Kasumi-1 (cell line): ENCODE measurements at regions not wholly inside any gene's neighbourhood (a gene's known extent, or its start where the extent isn't known, plus 50 kb on each side); places are given as distances from the start of the nearest gene placed in this dataset.
"Not testable (repeated sequence)": the region's sequence is repeated elsewhere in the genome, so short reads cannot be mapped to it uniquely, and the experiment has no call there.

Experiments used
- DNase-seq, 2 experiments: peaks; one replicate each; lab custom pipeline; 2025; lab: John Stamatoyannopoulos, UW

DNA sequence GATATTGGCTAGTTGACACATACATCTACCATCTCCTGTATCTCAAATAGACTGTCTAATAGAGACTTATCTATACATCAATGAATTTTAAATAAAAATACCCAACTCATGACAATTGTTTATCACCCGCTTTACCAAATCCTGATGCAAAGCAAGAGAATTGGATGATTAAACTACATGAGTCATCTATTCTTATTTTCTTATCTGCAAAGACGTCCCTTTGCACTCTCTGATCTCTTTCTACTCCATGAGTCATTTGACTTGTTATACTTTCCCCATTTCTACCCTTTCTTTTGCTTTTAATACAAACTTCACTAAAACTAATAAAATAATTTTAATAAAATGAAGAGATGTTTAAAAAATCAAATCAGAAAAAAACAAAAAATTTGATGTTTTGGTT, 261.7 kb upstream of the MAP2 start:
- DNase-seq, result no peak

DNA sequence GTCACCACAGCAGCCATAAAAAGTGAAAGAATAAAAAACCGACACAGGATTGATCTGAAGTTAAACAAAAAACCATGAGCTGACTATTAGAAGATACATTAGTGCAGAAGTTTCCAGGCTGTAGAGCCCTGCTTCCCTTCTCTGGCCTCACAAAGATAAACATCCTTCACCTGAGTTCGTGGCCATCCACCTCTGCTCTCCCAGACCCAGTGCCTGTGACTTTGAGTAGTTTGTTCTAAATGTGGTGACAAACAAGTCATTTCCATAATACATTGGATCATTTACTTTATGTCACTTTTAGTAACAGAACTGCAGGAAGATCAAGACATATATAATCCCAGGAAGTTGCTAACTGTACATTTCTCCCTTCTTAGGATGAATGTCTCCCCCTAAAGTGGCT, 241.9 kb upstream of the MAP2 start:
- no peak for DNase-seq

DNA sequence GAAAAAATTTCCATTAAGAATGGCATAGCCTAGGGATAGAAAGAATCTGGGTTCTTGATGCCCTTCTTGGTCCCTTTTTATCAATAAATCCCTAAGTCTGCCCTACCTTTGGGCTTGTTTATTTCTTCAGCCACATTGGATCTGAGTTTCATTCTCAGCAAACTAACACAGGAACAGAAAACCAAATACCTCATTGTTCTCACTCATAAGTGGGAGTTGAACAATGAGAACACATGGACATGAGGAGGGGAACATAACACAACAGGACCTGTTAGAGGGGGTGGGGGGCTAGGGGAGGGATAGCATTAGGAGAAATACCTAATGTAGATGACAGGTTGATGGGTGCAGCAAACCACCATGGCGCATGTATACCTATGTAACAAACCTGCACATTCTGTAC, 237.0 kb upstream of the MAP2 start:
- not testable (repeated sequence) for DNase-seq

DNA sequence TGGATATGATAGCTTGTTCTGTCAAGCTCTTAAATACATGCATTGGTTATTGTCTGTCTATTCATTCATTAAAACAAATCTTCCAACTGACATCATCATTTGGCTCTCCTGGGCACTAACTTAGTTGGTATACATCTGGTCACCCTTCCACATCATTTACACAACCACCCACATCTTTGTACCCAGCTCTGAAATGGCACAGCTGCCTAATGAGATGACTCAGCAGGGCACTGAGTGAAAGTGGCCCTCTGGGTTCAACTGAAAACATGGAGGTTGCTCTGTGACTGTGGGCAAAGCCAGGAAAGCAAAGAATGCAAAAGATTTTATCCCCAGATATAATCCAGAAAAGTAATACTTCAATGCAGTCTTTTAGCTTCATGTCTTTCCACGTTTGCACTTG, 234.0 kb upstream of the MAP2 start:
- no peak for DNase-seq

DNA sequence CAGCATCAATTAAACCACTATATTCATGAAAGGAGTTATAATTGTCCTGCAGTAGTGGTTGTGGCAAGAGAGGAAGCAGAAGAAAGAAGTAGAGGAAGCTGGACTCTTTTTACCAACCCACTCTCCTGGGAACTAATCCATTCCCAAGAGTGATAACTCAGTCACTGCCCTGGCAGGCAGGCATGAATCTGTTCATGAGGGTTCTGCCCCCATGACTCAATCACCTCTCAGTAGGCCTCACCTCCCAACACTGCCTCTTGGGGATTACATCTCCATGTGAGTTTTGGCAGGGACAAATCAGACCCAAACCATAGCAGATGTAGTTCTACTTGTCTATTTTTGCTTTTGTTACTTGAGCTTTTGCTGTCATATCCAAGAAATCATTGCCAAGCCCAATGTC, 232.7 kb upstream of the MAP2 start:
- no peak for DNase-seq

DNA sequence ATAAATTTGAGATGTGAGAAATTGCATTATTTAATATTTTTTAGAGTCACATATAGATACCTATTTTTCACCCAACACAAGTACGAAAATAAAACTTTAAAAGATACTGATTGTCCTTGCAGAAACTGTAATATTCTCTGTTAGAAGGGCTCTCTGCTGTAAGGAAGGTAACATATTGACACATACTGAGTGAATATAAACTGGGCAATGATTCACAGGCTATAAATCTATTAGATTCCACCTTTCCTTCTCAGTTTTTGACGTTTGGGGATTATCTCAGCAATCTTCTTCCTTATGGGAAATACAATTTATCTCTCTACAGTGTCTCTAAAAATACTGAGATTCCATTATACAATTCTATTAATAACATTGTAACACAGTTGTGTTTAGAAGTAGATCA, 229.1 kb upstream of the MAP2 start:
- no peak for DNase-seq

DNA sequence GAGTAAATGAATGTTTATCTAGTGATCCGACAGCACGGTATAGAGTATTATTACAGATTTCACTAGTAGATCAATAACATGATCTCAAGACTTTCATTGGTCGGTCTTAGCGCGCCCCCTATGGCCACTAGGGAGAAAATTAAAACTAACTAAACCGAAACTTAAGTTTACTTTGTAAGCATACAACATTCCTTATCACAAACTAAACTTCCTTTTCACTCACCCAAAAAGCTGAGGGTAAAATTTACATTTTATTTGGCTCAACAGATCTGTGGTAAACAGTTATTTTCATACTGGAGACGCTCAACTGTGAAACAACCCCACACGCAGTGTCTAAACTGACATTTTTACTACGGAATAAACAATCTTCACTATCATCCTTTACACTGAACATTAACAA, 215.6 kb upstream of the MAP2 start:
- no peak for DNase-seq

DNA sequence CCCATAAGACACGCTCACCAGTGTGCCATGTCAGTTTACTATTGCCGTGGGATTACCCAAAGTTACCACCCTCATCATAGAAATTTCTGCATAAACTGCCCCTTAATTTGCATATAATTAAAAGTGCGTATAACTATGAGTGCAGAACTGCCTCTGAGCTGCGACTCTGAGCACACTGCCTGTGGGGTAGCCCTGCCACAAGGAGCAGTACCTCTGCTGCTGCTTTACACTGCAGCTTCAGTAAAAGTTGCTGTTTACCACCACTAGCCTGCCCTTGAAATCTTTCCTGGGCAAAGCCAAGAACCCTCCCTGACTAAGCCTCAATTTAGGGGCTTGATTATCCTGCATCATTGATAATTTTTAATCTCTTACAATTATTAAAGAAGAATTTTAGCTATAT, 213.9 kb upstream of the MAP2 start:
- DNase-seq, result no peak

DNA sequence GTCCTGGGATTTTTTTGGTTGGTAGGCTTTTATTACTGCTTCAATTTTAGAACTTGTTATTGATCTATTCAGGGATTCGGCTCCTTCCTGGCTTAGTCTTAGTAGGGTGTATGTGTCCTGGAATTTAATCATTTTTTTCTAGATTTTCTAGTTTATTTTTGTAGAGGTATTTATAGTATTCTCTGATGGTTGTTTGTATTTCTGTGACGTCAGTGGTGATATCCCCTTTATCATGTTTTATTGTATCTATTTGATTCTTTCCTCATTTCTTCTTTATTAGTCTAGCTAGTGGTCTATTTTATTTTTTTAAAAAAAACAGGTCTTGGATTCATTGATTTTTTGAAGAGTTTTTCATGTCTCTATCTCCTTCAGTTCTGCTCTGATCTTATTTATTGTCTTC, 193.3 kb upstream of the MAP2 start:
- DNase-seq, result no peak

DNA sequence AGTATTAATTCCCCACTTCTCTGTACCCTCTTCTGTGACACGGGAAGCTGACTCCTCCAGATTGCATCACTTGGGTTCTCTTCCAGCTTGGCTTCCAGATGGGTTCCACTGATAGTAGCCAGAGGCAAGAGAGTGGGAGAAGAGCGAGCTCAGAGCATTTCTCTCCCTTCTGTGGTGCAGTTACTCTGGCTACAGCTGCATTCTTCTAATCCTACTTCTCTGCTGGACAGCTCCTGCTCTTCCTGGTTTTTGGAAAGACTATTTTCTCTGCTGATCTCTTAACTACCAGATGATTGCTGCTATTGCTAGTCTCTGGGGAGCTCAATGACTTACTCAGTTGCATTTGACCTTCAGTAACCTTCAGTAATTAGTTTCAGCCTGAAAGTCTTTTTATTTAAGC, 187.5 kb upstream of the MAP2 start:
- no peak for DNase-seq

DNA sequence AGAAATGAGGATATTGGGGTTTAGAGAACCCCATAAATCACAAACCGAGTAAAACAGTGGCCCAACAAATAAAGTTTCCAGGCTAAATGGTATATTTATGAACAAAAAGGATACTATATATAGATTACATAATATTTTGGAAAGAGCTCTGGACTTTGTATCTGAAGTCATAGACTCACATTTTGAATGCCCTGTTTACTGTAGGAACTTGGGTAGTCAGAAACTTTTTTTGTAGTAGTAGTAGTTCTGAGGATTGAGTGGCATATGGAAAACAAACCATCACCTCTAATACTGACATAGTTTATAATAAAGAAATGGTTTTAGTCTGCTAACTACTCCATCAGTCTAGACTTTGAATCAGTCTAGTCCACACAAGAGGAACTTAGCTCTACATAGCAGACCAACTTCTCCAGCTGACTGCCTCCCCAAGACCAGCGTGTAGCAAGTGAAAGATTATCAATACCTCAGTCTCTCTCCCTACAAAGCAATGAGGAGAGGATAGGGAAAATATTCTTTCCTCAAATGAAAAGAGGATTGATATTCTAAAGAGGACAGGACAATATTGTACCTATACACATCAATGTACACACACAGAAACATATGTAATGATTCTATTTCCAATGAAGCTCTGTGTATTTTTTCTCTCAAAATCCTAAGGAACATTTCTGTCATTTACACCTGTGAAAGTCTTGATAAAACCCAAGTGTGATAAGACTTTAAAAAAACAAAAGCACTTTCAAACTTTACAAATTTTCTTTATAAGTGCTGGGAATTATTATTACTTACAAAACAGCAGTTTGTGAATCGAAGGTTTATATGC, 184.9 kb upstream of the MAP2 start:
- DNase-seq, result no peak

DNA sequence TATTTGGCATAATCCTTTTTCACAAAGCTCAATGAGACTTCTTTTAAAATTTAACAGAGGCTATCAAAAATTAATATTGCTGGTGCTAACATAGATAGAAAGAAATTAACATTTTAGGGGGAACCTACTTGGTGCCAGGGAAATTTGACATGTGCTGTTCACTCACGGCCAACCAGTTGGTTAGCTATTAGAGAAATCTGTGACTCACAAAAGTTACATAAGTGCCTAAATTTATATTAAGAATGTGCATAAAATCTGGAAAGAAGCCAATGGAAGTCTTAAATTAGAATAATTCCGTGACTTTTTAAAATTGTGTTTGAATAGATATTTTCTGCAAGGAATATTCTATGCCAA, 184.3 kb upstream of the MAP2 start:
- DNase-seq, result no peak

DNA sequence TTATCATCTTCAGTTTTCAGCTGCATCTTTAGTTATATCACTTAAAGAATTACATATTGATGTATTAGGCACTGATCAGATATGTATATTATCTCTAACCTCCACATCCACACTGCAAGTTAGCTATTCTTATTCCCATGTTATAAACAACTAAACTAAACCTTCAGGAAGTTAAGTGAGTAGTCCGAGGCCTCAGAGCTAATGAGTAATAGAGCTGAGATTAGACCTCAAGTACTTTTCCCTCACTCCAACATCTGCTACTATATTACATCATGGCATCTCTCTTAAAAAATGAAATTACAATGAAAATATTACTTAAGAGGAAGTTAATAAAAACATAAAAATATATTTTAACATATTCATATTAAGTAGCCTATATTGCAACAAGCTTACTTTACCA, 183.6 kb upstream of the MAP2 start:
- no peak for DNase-seq

DNA sequence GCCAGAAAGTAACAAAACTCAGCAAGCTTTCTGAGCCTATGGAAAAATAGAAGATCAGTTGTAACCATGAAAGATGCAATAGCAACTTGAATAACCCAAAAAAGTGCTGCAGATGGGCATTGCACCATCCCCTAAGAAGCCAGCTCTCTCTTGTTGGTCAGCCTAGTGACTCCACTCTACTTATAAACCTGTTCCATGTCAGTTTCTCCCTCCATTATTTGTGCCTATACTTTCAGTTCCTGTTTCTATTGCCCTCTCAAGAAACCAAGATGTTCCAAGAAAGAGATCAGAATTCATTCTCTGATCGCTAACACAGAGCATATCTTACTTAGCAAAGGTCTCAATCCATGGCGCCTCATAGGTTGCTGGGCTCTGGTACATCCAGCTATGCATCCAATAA, 170.3 kb upstream of the MAP2 start:
- no peak for DNase-seq

DNA sequence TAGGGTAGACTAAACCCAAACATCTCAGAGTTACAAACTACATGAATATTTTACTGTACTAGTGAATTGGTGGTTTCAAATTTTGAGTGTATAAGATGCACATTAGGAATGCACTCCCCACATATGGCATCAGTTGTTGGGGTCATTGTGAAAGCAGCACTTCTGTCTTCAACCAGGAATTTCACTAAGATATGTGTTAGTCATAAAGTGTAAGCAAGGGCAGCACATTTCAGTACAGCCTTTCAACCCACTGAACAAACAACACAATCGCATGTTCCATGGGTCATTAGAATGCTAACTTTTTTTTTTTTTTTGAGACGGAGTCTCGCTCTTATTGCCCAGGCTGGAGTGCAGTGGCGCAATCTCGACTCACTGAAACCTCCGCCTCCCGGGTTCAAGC, 164.1 kb upstream of the MAP2 start:
- no peak for DNase-seq

DNA sequence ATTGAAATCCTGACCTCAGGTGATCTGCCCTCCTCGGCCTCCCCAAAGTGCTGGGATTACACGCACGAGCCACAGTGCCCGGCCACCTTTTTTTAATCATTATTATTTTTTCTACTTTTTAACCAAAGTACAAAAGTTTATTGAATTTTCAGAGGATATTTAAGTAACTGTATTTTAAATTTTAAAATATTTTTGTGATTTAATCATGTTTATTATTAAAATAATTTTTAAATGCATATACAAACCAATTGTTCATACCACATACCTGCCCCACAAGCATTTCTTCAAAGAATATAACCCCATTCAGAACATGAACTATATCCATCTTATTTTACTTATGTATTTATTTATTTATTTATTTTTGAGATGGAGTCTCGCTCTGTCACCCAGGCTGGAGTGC, 163.6 kb upstream of the MAP2 start:
- DNase-seq, result no peak

DNA sequence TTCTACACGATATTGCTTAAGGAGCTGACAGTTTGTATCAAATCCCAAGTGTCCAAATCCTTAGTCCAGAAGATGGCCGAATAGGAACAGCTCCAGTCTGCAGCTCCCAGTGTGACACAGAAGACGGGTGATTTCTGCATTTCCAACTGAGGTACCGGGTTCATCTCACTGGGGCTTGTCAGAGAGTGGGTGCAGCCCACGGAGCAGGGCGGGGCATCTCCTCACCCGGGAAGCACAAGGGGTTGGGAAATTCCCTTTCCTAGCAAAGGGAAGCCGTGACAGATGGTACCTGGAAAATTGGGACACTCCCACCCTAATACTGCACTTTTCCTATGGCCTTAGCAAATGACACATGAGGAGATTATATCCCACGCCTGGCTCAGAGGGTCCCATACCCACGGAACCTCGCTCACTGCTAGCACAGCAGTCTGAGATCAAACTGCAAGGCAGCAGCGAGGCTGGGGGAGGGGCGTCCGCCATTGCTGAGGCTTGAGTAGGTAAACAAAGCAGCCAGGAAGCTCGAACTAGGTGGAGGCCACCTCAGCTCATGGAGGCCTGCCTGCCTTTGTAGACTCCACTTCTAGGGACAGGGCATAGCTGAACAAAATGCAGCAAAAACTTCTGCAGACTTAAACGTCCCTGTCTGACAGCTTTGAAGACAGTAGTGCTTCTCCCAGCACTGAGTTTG, 162.3 kb upstream of the MAP2 start:
- not testable (repeated sequence) for DNase-seq

DNA sequence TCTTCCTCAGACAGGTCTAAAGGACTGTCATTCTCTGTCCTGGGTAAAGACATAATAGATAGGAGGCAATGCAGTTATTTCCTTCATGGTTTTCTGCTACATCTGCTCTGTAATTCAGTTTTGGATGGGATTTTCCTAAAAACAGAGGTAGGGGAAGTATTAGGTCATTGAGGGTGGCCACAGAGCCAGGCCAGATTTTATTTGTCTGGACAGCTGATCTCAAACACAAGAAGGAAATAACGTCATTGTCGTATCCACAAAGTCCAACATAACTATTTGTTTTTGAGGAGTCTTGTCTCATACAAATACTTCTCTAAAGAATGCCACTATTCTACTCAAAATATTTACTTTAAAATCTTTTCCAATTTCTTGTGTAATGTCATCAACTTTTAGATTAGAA, 154.8 kb upstream of the MAP2 start:
- DNase-seq, result no peak

DNA sequence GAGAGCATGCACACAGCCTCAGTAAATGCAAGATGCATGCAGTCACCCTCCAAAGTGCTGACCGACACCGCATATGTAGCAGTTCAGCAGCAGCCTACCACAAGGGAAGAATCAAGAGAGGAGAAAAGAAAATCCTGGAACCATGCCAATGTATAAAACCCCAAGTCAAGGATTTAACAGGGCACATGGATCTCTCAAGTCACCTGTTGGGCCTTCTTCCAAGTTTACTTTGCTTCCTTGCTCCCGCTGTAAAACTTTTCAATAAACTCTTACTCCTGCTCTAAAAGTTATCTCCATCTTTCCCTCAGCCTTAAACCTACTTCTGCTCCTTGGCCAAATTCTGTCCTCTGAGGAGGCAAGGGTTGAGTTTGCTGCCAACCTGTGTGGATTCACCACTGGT, 147.8 kb upstream of the MAP2 start:
- no peak for DNase-seq

DNA sequence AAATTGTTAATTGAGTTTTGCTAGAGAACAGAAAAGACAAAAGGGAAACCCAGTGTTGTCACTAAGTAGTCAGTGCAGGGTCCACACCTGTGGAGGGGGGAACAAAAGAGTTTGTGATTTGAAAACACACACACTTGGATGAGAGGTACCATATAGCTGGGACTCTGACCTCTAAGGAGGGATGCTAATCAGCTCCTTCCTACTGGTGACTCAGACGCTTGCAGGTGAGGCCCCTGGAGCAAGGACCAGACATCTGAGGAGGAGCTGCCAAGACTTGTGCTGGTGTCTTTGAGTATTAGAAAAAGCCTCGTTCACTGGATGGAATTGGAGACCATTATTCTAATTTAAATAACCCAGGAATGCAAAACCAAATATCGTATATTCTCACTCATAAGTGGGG, 146.4 kb upstream of the MAP2 start:
- no peak for DNase-seq

DNA sequence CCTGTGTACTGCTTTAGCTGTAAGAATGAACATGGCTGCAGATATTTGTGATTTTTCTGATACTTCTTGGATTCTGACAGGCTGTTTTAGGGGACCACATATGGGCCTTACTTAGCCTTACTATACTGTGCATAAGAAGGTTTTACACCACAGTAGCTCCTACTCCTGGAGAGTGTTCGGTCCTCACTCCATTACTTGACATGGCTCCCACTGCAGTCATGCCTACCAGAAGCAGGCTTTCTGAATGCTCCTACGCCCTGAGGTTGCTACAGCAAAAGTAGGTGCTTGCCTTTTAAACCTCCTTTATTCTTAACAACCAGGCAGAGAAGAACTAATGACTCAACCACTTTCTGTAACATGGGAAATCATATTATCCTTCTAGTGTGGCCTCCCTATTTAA, 125.2 kb upstream of the MAP2 start:
- DNase-seq, result no peak

DNA sequence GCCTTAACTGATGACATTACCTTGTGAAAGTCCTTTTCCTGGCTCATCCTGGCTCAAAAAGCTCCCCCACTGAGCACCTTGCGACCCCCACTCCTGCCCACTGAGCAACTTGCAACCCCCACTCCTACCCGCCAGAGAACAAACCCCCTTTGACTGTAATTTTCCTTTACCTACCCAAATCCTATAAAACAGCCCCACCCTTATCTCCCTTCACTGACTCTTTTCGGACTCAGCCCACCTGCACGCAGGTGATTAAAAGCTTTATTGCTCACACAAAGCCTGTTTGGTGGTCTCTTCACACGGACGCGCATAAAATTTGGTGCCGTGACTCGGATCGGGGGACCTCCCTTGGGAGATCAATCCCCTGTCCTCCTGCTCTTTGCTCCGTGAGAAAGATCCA, 124.4 kb upstream of the MAP2 start:
- not testable (repeated sequence) for DNase-seq

DNA sequence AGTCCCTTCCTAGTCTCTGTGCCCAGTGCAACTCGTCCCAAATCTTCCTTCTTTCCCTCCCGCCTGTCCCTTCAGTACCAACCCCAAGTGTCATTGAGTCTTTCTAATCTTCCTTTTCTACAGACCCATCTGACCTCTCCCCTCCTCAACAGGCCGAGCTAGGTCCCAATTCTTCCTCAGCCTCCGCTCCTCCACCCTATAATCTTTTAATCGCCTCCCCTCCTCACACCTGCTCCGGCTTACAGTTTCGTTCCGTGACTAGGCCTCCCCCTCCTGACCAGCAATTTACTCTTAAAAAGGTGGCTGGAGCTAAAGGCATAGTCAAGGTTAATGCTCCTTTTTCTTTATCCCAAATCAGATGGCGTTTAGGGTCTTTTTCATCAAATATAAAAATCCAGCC, 123.1 kb upstream of the MAP2 start:
- DNase-seq, result not testable (repeated sequence)

DNA sequence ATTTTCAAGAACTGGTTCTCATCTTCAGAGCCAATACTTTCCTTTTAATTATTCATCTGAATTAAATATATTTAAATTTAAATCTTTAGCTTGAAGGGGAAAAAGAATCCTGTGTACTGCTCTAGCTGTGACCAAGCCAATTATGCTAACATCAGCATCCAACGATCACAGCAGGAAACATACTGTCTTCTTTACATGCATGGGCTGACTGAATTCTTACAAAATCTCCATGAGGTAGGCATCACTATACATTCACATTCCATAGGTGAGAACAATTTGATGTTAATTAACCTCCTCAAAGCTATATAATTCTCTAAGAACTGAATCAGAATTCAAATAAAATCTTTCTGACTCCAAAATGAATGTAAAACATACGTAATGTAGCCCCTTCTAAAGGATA, 118.8 kb upstream of the MAP2 start:
- DNase-seq, result no peak
